ENCODE measurements at regions not wholly inside any gene's neighbourhood (a gene's known extent, or its start where the extent isn't known, plus 50 kb on each side); places are given as distances from the start of the nearest gene placed in this dataset.
A peak's percentile ranks its signal among the peaks of the same experiment; 100 is the strongest.

DNA sequence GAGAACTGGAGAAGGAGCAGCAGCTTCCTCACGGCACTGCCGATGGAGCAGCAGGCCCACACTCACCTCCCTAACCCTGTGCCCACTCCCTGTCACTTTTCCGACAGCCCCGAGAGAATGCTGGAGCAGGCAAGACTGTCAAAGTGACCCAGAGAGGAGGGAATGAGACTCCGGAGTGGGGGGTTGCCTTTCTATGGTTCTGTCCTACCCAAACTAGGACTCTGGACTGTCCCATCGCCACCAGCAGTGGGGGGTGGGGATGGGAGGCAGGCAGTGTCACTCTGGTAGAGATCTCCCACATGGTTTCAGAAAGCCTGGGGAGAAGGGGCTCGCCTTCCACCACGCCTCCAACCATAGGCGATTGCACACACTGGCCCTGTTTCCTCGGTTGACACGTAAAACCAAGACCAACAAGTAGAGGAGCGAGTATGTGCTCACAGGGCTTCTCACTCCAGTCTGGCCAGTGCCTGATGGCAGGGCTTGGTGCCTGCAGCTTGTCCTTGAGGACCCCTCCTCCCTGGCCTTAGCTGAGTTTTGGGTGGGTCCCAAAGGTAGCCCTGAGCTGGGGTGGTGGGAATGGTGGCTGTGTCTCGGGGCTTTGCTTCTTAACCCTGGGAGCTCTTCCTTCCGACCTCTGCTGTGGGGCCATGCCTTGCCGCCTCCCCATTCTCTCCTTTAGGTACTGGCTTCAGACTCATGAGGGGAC lies 148.5 kb downstream of the PTPN20 start:
- DNase-seq (ENCODE audit: extremely low read depth, low read depth) = no peak
- TF ChIP-seq, protein P1, sequence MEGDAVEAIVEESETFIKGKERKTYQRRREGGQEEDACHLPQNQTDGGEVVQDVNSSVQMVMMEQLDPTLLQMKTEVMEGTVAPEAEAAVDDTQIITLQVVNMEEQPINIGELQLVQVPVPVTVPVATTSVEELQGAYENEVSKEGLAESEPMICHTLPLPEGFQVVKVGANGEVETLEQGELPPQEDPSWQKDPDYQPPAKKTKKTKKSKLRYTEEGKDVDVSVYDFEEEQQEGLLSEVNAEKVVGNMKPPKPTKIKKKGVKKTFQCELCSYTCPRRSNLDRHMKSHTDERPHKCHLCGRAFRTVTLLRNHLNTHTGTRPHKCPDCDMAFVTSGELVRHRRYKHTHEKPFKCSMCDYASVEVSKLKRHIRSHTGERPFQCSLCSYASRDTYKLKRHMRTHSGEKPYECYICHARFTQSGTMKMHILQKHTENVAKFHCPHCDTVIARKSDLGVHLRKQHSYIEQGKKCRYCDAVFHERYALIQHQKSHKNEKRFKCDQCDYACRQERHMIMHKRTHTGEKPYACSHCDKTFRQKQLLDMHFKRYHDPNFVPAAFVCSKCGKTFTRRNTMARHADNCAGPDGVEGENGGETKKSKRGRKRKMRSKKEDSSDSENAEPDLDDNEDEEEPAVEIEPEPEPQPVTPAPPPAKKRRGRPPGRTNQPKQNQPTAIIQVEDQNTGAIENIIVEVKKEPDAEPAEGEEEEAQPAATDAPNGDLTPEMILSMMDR (IDR thresholded peaks at IDR 0.05; ENCODE audit: low read depth, low read length) = no peak

DNA sequence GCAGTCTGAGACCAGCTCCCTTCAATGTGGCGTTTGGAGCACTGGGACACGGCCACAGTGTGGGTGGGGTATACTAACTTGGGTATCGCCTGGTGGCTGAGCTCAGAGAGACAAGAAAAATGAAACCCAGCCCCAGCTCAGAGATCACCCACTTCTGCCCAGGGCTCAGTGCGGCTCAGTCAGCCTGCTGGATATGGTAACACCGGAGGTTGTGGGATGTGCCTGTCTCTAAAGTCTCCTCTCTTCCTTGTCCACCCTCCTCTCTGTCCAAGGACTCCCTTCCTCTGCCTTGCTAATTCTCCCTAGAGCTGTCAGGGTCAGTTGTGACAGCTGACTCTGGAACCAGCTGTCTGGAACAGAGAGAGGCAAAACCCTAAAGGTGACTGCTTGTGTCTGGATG lies 149.1 kb downstream of the PTPN20 start:
- TF ChIP-seq, protein P1 (IDR thresholded peaks at IDR 0.05; ENCODE audit: low read depth, low read length) = no peak
- DNase-seq (ENCODE audit: extremely low read depth, low read depth) = no peak

- DNase-seq (ENCODE audit: extremely low read depth, low read depth) = no peak
- TF ChIP-seq, protein P1 (IDR thresholded peaks at IDR 0.05; ENCODE audit: low read depth, low read length) = no peak
Observed at GRCh38 chr10:47060993-47061500, 149.8 kb downstream of the PTPN20 start.

DNA sequence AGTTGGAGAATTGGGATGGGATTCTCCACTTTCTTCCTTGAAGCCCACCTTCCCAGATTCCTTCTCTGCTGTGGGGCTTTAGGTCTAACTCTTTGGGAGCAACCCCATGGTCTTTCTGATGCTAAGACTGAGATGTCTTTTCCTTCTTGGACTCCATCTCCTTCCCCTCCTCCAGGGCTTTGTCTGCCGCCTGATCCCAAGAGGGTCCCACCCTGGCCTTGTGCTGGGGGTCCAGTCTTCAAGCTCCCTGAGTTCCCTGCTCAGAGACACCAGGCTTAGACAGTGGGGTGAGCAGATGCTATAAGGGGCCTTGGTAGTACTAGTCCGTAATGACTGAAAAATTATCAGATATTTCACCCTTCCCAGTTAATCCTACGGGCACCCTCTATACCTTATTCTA lies 150.5 kb downstream of the PTPN20 start:
- no peak for DNase-seq (ENCODE audit: extremely low read depth, low read depth)
- TF ChIP-seq, protein P1 (IDR thresholded peaks at IDR 0.05; ENCODE audit: low read depth, low read length) = no peak

GRCh38 chr10:47062441-47063200 lies 151.4 kb downstream of the PTPN20 start:
- TF ChIP-seq, protein P1 (IDR thresholded peaks at IDR 0.05; ENCODE audit: low read depth, low read length) = peak; percentile 42
- DNase-seq (ENCODE audit: extremely low read depth, low read depth) = no peak

DNA sequence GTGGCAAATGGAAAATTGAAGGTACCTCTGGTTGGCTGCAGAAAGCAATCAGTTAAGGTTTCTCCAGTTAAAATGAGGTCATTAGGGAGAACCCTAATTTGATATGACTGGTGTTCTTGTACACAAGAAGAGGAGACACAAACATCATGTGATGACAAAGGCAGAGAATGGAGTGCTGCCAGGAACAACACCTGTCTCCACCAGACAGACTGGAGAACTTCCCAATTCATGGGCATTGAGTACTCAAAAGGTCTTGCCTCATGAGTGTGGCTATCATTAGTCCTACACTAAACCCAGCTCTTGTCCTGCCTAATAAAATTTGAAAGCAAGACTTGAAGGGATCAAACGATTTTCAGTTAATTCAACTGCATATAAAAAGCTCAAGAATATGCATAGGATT lies 152.6 kb downstream of the PTPN20 start:
- DNase-seq (ENCODE audit: extremely low read depth, low read depth) = no peak
- TF ChIP-seq, protein P1 (IDR thresholded peaks at IDR 0.05; ENCODE audit: low read depth, low read length) = no peak

GRCh38 chr10:47065903-47066302 lies 154.7 kb downstream of the PTPN20 start:
- DNase-seq (ENCODE audit: extremely low read depth, low read depth) = no peak
- TF ChIP-seq, protein P1 (IDR thresholded peaks at IDR 0.05; ENCODE audit: low read depth, low read length) = no peak

All from AG09319 (cell line).